ENCODE measurements at regions not wholly inside any gene's neighbourhood (a gene's known extent, or its start where the extent isn't known, plus 50 kb on each side); places are given as distances from the start of the nearest gene placed in this dataset.

DNA sequence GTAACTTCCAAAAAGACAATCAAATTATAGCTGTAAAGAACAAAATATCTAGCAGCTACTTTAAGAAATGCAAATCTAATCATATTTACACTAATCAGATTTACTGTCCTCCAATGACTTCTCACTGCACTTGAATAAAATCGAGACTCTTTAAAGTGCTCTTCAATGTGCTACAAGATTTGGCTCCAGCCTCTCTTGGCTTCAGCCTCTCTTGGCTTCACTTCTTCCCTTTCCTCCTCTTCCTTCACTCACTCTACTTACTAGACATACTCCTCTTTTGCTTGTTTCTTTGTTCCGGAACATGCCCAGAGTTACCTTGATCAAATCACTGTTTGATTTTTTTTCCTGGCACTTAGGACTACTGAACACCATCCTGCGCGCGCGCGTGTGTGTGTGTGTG is 495.4 kb downstream of the LMO7 start:
- TF ChIP-seq, protein P1, sequence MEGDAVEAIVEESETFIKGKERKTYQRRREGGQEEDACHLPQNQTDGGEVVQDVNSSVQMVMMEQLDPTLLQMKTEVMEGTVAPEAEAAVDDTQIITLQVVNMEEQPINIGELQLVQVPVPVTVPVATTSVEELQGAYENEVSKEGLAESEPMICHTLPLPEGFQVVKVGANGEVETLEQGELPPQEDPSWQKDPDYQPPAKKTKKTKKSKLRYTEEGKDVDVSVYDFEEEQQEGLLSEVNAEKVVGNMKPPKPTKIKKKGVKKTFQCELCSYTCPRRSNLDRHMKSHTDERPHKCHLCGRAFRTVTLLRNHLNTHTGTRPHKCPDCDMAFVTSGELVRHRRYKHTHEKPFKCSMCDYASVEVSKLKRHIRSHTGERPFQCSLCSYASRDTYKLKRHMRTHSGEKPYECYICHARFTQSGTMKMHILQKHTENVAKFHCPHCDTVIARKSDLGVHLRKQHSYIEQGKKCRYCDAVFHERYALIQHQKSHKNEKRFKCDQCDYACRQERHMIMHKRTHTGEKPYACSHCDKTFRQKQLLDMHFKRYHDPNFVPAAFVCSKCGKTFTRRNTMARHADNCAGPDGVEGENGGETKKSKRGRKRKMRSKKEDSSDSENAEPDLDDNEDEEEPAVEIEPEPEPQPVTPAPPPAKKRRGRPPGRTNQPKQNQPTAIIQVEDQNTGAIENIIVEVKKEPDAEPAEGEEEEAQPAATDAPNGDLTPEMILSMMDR (IDR thresholded peaks at IDR 0.05; ENCODE audit: low read depth, low read length) = no peak
- TF ChIP-seq, protein P2, sequence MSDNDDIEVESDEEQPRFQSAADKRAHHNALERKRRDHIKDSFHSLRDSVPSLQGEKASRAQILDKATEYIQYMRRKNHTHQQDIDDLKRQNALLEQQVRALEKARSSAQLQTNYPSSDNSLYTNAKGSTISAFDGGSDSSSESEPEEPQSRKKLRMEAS (IDR thresholded peaks at IDR 0.05; ENCODE audit: low read depth, low read length) = no peak
- TF ChIP-seq POLR2A (IDR thresholded peaks at IDR 0.05; ENCODE audit: extremely low read depth, insufficient read length) (no peak), MYC (IDR thresholded peaks at IDR 0.05; ENCODE audit: low read depth, low read length) (no peak)
